GM04504 (cell line): ENCODE measurements at regions not wholly inside any gene's neighbourhood (a gene's known extent, or its start where the extent isn't known, plus 50 kb on each side); places are given as distances from the start of the nearest gene placed in this dataset.

Experiments used
- DNase-seq: peaks from one replicate; pipeline ENCODE4 v3.0.0-alpha.2; 2012; ENCODE audit warnings: low read depth

- DNase-seq: no peak
Measured at GRCh38 chr2:191514613-191515012, 163.3 kb upstream of the NABP1 start.

GRCh38 chr2:191515551-191515950 lies 162.4 kb upstream of the NABP1 start:
- DNase-seq: no peak

GRCh38 chr2:191516260-191516659 lies 161.7 kb upstream of the NABP1 start:
- DNase-seq: no peak

- no peak for DNase-seq
Measured at GRCh38 chr2:191521608-191522208, 156.2 kb upstream of the NABP1 start.

- DNase-seq: no peak
Measured at GRCh38 chr2:191522478-191523120, 155.3 kb upstream of the NABP1 start.

GRCh38 chr2:191526091-191526490 lies 151.8 kb upstream of the NABP1 start:
- DNase-seq: no peak

GRCh38 chr2:191526536-191526935 lies 151.4 kb upstream of the NABP1 start:
- DNase-seq: no peak

GRCh38 chr2:191526953-191527556 lies 150.9 kb upstream of the NABP1 start:
- no peak for DNase-seq

GRCh38 chr2:191530618-191531017 lies 147.3 kb upstream of the NABP1 start:
- DNase-seq: no peak

- no peak for DNase-seq
Measured at GRCh38 chr2:191533693-191534180, 144.2 kb upstream of the NABP1 start.

- DNase-seq: no peak
Measured at GRCh38 chr2:191537921-191538320, 140.0 kb upstream of the NABP1 start.

GRCh38 chr2:191538334-191538903 lies 139.5 kb upstream of the NABP1 start:
- no peak for DNase-seq

GRCh38 chr2:191539068-191539467 lies 138.9 kb upstream of the NABP1 start:
- DNase-seq: no peak

GRCh38 chr2:191540681-191541080 lies 137.3 kb upstream of the NABP1 start:
- no peak for DNase-seq

GRCh38 chr2:191543708-191544107 lies 134.2 kb upstream of the NABP1 start:
- DNase-seq: no peak

GRCh38 chr2:191544461-191545062 lies 133.4 kb upstream of the NABP1 start:
- no peak for DNase-seq

- DNase-seq: no peak
Measured at GRCh38 chr2:191545361-191545760, 132.6 kb upstream of the NABP1 start.

- no peak for DNase-seq
Measured at GRCh38 chr2:191552066-191552465, 125.9 kb upstream of the NABP1 start.

- no peak for DNase-seq
Measured at GRCh38 chr2:191554240-191554639, 123.7 kb upstream of the NABP1 start.

- DNase-seq: peak; percentile 61
Measured at GRCh38 chr2:191555092-191555742, 122.7 kb upstream of the NABP1 start.

- DNase-seq: no peak
Measured at GRCh38 chr2:191556463-191556862, 121.5 kb upstream of the NABP1 start.

GRCh38 chr2:191557841-191558240 lies 120.1 kb upstream of the NABP1 start:
- DNase-seq: no peak
